Left lung (tissue), 4 donors: ENCODE measurements at regions not wholly inside any gene's neighbourhood (a gene's known extent, or its start where the extent isn't known, plus 50 kb on each side); places are given as distances from the start of the nearest gene placed in this dataset.
"Not testable (repeated sequence)": the region's sequence is repeated elsewhere in the genome, so short reads cannot be mapped to it uniquely, and the experiment has no call there.

Experiments used
- ATAC-seq: fragments of 200-7000 bp; cut with Tn5 transposase; one replicate; pipeline ENCODE4 v1.9.1; 2020; ENCODE audit warnings: moderate library complexity
- DNase-seq, 4 donors: peaks; one replicate each; pipeline ENCODE4 v3.0.0-alpha.2; 2013 to 2020
- H3K27ac ChIP-seq, 2 donors: fragments of 200-600 bp; sonication (generic) in 1 of 2; one replicate each; pipeline versions ENCODE4 v1.5.0 to v1.8.0; 2020 to 2021
- H3K27me3 ChIP-seq, 2 donors: fragments of 200-600 bp; sonication (generic) in 1 of 2; one replicate each; pipeline versions ENCODE4 v1.5.0 to v1.8.0; 2020 to 2021
- H3K36me3 ChIP-seq, 2 donors: fragments of 200-600 bp; sonication (generic) in 1 of 2; one replicate each; pipeline versions ENCODE4 v1.5.0 to v1.8.0; 2020 to 2021
- H3K4me1 ChIP-seq, 2 donors: fragments of 200-600 bp; one replicate each; pipeline ENCODE4 v1.8.0; 2021
- H3K4me3 ChIP-seq, 2 donors: fragments of 200-600 bp; sonication (generic) in 1 of 2; one replicate each; pipeline versions ENCODE4 v1.5.0 to v1.8.0; 2020 to 2021; ENCODE audit warnings: mild to moderate bottlenecking in 1 of 2
- H3K9me3 ChIP-seq, 2 donors: fragments of 200-600 bp; sonication (generic) in 1 of 2; one replicate each; pipeline versions ENCODE4 v1.5.0 to v1.8.0; 2020 to 2021
- intact Hi-C, 2 donors: fragments of 100-400 bp; cut with DNase I; formaldehyde crosslinking; loops; one replicate each; pipeline versions ENCODE4 v1.11.2 to v1.14.2; 2022
- TF ChIP-seq, protein P1 (sequence below), 2 donors: fragments of 200-600 bp; sonication (generic) in 1 of 2; IDR thresholded peaks; one replicate each; pipeline versions ENCODE4 v1.5.0 to v1.8.0; 2021; ENCODE audit warnings: antibody characterized with exemption in 2 of 2
- donor health status: DM: no; HTN: yes; CAD: no.
- donor health status: DM: no; HTN: no; CAD: no.

DNA sequence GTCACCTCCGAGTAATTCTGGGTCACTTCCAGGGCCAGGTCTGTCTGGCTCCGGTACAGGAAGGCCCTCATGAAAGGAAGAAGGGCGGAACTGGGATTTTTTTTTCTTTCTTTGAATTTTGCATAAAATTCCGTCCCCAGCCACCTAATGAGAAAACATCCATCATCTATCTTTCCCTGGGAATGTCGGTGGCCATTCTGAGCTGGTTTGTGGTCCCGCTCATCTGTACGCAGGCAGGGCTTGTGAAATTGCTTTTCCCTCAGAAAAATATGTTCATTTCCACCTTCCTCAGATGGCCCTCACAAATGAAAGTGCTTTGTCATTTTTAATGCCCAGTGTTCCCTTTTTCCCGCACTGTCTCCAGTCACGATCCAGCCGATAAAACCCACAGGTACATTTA, 353.0 kb upstream of the ZFHX3 start:
- no peak for ATAC-seq

DNA sequence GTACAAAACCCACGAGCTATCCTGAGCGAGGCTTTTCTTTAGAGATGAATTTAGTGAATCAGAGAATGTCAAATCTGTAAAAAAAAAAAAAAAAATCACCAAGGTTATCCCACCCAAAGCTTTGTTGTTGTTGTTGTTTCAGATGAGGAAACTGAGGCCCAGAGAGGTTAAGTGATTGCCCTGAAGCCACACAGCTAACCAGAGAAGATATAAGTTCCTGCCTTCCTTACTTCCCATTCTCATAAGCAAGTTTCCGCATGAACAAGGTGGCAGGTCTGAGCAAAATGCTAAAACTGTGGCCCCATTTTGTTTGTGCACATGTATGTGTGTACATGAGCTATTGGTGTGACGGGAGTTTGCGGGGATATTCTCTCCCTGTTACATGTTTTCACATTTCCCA, 352.1 kb upstream of the ZFHX3 start:
- intact Hi-C loops, result no loop called here
- no peaks in the 10 kb centered on the region for H3K4me1 ChIP-seq
- H3K27ac ChIP-seq, result no peak overlapping the region
- TF ChIP-seq, protein P1, sequence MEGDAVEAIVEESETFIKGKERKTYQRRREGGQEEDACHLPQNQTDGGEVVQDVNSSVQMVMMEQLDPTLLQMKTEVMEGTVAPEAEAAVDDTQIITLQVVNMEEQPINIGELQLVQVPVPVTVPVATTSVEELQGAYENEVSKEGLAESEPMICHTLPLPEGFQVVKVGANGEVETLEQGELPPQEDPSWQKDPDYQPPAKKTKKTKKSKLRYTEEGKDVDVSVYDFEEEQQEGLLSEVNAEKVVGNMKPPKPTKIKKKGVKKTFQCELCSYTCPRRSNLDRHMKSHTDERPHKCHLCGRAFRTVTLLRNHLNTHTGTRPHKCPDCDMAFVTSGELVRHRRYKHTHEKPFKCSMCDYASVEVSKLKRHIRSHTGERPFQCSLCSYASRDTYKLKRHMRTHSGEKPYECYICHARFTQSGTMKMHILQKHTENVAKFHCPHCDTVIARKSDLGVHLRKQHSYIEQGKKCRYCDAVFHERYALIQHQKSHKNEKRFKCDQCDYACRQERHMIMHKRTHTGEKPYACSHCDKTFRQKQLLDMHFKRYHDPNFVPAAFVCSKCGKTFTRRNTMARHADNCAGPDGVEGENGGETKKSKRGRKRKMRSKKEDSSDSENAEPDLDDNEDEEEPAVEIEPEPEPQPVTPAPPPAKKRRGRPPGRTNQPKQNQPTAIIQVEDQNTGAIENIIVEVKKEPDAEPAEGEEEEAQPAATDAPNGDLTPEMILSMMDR (IDR thresholded peaks at IDR 0.05), result no peak
- H3K27me3 ChIP-seq, result no peaks in the 10 kb centered on the region
- no peaks in the 10 kb centered on the region for H3K9me3 ChIP-seq
- H3K36me3 ChIP-seq, result no peaks in the 10 kb centered on the region
- no peak overlapping the region for H3K4me3 ChIP-seq
- ATAC-seq (no peak), DNase-seq (no peak)

More for the DNA sequence above, 353.0 kb upstream of the ZFHX3 start:
- H3K27me3 ChIP-seq, result no peaks in the 10 kb centered on the region
- no peaks in the 10 kb centered on the region for H3K36me3 ChIP-seq
- no peaks in the 10 kb centered on the region for H3K4me1 ChIP-seq
- no peak overlapping the region for H3K4me3 ChIP-seq
- TF ChIP-seq, protein P1 (IDR thresholded peaks at IDR 0.05), result no peak
- no peaks in the 10 kb centered on the region for H3K9me3 ChIP-seq
- H3K27ac ChIP-seq, result no peak overlapping the region
- intact Hi-C loops, result no loop called here
- no peak for DNase-seq

DNA sequence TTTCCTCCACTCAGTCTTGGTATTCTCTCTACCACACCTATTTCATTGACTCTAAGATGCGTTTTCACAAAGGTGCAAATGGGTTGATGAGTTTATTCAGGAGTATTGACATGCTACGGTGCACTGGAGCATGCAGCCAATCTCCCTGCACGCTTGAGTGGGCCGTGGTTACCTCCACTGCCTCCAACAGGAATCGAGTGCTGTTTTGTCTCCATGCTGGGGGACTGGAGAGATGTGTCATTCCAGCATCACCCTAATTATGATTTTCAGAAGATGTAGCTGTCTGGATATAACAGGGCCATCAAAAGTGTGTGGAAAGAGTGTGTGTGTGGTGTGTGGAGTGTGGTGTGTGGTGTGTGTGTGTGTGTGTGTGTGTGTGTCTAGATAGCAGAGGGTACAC, 351.6 kb upstream of the ZFHX3 start:
- Histone ChIP-seq H3K27me3 (no peaks in the 10 kb centered on the region), H3K27ac (no peak overlapping the region), H3K4me3 (no peak overlapping the region), H3K4me1 (no peaks in the 10 kb centered on the region), H3K36me3 (no peaks in the 10 kb centered on the region), H3K9me3 (no peaks in the 10 kb centered on the region)
- intact Hi-C loops, result no loop called here
- no peak for DNase-seq
- TF ChIP-seq, protein P1 (IDR thresholded peaks at IDR 0.05), result no peak
- ATAC-seq, result no peak

DNA sequence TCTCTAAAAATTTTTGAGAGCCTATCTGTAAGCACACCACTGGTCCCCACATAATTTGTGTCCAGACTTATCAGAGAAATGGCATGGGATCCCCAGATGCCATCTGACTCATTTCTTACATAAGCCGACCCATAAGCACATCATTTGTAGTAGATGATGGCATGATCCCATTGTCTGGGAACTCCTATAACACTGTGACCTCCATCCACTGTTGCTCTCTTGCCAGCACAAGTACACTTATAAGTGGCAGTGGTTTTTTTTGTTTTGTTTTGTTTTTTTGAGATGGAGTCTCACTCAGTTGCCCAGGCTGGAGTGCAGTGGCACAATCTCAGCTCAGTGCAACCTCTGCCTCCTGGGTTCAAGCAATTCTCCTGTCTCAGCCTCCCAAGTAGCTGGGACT, 350.7 kb upstream of the ZFHX3 start:
- H3K9me3 ChIP-seq, intact Hi-C loops, H3K27me3 ChIP-seq, ATAC-seq, H3K27ac ChIP-seq, DNase-seq, H3K4me1 ChIP-seq, H3K36me3 ChIP-seq, H3K4me3 ChIP-seq: not testable (repeated sequence)

DNA sequence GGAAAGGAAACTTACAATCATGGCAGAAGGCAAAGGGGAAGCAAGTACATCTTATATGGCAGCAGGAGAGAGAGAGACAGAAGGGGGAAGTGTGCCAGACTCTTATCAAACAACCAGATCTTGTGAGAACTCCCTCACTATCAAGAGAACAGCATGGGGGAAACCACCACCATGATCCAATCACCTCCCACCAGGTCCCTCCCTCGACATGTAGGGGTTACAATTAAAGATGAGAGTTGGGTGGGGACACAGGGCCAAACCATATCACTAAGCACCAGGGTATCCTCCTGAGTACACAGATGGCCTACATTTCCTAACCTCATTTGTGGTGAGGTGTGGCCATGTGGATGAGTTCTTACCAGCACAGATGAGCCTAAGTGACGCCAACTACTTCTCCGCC, 348.6 kb upstream of the ZFHX3 start:
- DNase-seq (no peak), ATAC-seq (no peak)
- no peaks in the 10 kb centered on the region for H3K36me3 ChIP-seq
- TF ChIP-seq, protein P1 (IDR thresholded peaks at IDR 0.05), result no peak
- H3K27me3 ChIP-seq, result no peaks in the 10 kb centered on the region
- H3K4me1 ChIP-seq, result no peaks in the 10 kb centered on the region
- intact Hi-C loops, result no loop called here
- no peak overlapping the region for H3K4me3 ChIP-seq
- no peak overlapping the region for H3K27ac ChIP-seq
- no peaks in the 10 kb centered on the region for H3K9me3 ChIP-seq

DNA sequence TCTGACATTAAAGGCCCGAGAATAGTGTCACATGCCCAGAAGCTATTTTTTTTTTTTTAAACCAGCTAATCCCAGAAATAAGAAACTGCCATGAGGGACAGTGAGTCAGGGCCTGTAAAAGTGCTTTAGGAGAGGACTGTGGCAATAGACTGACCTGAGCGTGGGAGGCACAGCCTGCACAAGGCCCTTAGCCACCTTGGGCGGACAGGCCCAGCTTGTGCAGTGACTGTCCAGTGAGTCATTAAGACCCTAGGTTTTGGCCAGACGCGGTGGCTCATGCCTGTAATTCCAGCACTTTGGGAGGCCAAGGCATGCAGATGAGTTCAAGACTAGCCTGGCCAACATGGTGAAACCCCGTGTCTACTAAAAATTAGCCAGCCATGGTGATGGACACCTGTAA, 343.0 kb upstream of the ZFHX3 start:
- DNase-seq (no peak), ATAC-seq (no peak)
- Histone ChIP-seq H3K36me3 (no peaks in the 10 kb centered on the region), H3K9me3 (no peaks in the 10 kb centered on the region), H3K27ac (no peak overlapping the region), H3K27me3 (no peaks in the 10 kb centered on the region), H3K4me1 (no peaks in the 10 kb centered on the region), H3K4me3 (no peak overlapping the region)
- TF ChIP-seq, protein P1 (IDR thresholded peaks at IDR 0.05), result no peak
- intact Hi-C loops, result no loop called here
